Frontal cortex (tissue), 3 donors: ENCODE measurements at regions not wholly inside any gene's neighbourhood (a gene's known extent, or its start where the extent isn't known, plus 50 kb on each side); places are given as distances from the start of the nearest gene placed in this dataset.
"Not testable (repeated sequence)": the region's sequence is repeated elsewhere in the genome, so short reads cannot be mapped to it uniquely, and the experiment has no call there.

ENCODE experiments used
- DNase-seq, 2 donors: peaks; one replicate each; pipeline ENCODE4 v3.0.0; 2012; ENCODE audit warnings: low spot score in 2 of 2
- FAIRE-seq: peaks from 2 replicates; lab custom pipeline; 2012; peaks lifted over from hg19 to GRCh38; lab: Jason Lieb, UNC
- donor health status: control.
- donor health status: control.
- donor health status: control.

DNA sequence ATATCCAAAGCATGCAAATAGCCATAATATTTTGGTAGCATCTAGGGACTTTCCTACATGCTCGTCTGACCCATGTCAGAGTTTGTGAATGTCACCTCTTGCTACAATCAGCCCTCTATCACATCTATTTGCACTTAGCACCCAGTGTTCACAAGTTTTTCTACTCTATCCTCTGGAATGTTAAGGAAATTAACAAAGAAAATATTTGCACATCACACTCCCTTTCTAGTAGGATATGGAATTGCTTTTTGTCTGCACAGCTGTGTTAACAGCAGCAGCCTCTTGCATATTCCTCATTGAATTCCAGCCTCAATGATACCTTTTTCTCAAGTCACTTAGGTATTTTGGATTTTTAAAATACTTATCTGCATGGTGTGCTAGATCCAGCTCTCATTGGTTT lies 403.1 kb upstream of the SEMA3C start:
- DNase-seq (no peak), FAIRE-seq (no peak)

DNA sequence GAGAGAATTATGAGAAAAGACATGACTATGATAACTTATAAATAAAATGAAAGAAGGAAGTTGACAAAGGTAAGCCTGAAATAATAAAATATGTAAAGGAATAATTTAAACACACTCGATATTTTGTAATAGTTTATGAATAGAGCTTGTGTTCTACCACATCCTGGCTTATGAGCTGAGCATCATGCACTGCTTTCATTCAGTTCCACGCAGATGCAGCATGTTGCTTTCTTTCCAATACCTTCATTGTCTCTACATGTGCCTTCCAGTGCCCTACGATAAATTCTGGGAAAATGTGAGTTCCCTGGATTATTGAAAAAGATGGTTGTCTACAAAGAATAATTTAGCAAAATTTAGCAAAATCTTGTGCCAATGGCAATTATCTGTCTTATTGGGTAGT lies 398.9 kb upstream of the SEMA3C start:
- DNase-seq, result no peak
- no peak for FAIRE-seq

DNA sequence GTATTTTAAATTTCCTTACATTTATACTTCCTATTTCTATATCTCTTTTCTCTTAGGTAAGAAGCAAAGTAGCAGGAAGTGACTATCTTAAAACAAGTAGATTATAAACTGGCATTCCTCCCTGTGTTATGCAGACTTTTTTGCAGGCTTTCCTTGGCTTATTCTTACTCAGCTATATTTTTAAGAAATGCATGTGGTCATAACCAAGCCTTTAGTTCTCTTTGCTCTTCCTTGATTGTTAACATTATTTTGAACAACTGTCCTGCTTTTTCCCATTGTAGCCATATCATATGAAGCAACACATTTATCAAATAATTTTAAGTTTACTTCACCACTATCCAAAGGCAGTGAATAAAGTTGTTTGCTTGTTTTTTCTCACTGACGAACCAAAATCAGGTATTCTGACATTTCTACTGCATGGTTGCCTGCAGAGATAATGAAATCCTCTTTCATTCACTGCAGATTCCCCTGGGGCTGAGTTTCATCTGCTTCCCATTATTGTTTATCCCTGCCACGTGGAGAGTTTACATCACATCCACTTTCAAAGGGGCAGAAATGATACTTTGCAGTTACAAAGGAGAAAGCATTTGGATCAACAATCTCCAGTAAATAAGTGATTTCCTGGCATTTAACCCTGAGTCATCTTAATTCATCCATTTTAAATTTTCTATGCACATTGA lies 389.9 kb upstream of the SEMA3C start:
- DNase-seq, result no peak
- no peak for FAIRE-seq

DNA sequence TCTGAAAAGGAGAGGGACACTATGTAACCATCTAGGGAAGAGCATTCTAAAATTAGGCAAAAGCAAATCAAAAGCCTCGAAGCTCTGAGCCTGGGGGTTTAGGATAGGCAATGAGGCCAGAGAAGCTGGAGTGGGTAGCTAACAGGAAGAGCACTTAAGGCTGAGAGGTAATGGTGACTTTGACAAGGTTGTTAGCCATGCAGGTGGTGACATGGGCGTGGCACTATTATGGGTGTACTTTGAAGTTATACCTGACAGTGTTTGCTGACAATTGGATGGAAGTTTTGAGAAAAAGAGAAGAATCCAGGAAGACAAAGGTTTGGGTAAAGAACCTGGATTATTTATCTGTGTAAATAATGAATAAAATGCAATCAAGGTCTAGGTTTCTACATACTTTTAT lies 383.0 kb upstream of the SEMA3C start:
- FAIRE-seq (no peak), DNase-seq (no peak)

DNA sequence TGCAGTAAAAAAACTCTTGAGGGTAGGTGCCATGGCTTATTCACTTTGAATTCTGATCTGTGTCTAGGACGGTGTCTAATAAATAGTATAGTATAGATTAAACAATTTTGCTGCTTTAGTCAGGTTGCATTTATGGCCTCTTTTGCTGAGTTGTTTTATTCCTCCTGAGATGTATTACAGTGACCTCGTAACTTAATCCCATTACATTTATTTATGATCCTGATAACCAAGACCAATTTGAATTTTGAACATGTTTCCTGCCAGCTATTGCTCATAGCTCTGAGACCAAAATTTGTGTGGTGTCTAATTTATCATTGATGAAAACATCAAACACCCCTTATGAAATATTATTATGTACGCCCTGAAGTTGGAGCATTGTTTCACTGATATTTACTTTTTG lies 381.9 kb upstream of the SEMA3C start:
- FAIRE-seq, result no peak

DNA sequence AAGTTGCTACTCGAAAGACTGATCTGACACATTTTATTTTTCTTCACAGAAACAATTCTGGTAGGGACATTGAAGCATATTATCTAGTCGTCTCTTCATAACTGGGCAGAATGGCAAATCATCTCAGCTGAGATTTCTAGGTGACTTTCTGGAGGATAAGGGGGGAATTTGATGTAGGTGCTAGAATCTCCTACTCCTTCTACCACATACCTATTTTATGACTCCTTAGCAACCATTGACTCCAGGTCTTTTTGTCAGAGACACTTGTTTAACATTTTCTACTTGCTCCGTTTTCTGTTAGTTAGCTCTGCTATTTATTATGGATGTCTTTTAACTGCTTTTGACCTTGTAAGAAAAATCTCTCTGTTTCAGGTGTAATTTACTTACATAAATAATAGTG lies 380.9 kb upstream of the SEMA3C start:
- FAIRE-seq (no peak), DNase-seq (no peak)

More for the DNA sequence above, 381.9 kb upstream of the SEMA3C start:
- DNase-seq, result no peak

DNA sequence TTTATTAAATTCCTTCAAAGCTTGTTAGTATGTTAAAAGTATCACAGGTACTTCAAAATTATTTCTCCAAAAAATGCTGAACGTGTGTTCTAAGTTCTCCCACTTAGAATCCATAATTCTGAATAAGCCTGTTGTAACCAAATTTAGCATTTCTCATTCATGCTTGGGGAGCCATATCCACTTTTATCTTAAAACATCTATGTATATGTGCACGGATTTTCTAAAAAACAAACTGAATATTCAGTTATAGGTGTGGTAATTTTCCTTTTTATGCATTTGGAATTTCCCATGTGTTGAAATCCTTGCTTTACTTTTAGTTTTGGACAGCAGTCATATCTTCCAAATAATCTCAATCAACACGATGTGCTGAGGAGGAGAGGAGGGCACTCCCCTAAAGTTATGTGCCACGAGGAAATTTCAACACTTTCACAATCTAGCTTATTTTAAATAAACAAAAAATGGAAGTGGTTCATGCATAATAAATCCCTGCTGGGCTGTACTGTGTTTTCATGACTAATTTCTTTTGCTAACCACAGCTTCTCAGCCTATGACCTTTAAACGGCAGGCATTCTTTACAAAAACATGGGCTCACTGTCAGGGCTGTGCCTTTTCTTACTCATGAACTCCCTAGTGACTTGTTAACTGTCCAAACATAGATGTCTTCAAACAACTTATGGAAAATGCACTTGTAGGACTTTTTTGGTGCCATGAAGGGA lies 380.3 kb upstream of the SEMA3C start:
- FAIRE-seq (no peak), DNase-seq (no peak)

DNA sequence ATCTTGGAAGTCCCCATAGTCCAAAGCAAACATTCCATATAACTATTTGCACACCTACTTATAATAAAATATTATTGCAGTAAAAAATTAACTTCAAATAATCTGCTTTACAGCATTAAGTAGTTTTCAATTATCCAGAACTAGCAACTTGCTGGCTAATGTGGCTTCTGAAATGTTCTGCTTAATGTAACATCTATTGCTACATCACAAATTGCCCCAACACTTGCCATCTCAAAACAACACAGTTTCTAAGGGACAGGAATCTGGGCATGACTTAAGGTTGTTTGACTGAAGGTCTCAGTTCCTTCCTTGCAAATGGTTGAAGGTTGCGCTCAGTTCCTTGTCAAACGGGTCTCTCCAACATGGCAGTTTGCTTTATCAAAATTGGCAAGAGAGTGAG lies 378.5 kb upstream of the SEMA3C start:
- DNase-seq, result no peak
- FAIRE-seq, result no peak

DNA sequence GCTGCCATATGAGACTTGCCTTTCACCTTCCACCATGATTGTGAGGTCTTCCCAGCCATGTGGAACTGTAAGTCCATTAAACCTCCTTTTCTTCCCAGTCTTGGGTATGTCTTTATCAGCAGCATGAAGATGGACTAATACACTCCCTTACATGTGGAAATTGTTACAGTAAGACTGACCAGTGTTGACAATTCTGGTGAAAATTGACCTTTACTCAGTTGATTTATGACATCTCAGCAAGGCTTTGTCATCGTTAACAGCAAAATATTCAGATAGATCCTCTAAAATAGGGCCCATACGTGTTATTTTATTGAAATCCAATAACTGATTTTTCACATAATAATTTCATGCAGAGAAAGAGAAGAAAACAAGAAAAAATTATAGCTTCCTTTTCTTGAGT lies 377.9 kb upstream of the SEMA3C start:
- no peak for FAIRE-seq
- DNase-seq, result no peak

DNA sequence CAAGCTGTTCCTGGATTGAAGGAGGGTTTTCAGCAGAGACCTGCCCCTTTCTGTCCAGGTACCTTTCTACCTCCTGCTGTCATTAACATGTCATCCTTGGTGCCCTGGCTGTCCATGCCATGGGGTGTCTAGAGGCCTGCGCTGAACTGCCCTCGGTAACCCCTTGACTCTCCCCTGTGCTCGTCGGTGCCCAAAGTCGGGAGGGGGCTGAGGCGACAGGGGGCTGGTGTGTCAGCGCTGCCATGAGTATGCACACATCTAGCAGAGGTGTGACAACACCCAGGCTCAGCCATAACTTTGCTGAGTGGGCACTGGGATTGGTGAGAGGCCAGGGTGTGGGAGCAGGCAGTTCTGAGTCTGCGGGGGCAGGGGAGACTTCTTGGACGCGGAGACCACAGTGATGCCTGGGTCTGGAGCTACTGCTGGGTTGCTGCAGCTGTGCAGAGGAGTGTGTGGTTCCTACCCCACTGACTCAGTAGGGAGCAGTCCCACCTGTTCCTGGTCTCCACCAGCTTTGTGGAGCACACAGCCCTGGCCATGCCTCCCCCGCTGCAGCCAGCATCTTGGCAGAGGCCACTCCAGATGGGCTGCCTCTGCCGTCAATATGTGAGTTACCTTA lies 376.2 kb upstream of the SEMA3C start:
- DNase-seq (no peak), FAIRE-seq (no peak)

DNA sequence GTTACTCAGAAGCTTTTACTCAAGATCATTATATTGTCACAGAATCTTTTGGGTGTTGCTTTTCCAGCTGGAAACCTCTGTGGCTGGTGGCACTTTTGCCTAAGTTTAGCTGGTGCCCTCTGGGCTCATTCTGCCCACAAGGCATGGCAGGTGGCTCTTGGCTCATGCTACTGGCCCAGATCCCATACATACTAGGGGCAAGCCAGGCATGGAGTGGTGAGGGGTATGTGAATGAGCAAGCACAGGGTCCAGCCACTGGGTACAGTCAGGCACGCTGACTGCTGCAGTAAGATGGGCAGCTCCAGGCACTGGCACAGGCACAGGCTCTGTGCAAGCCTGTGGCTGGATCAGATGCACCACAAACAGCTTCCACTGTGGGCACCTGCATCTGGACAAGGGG lies 375.0 kb upstream of the SEMA3C start:
- no peak for DNase-seq

DNA sequence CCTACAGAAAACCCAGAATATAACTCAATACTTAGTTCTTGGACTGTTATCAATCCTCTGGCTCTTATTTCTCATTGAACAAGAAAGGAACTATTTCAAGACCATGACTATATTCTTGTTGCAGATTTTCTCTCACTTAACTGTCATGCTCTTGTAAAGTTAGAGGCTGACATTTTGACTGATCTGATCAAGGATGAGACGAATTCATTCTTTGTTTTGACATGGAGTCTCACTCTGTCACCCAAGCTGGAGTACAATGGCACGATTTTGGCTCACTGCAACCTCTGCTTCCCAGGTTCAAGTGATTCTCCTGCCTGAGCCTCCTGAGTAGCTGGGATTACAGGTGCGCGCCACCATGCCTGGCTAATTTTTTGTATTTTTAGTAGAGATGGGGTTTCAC lies 367.9 kb upstream of the SEMA3C start:
- not testable (repeated sequence) for DNase-seq, FAIRE-seq

More for the DNA sequence above, 375.0 kb upstream of the SEMA3C start:
- no peak for FAIRE-seq

DNA sequence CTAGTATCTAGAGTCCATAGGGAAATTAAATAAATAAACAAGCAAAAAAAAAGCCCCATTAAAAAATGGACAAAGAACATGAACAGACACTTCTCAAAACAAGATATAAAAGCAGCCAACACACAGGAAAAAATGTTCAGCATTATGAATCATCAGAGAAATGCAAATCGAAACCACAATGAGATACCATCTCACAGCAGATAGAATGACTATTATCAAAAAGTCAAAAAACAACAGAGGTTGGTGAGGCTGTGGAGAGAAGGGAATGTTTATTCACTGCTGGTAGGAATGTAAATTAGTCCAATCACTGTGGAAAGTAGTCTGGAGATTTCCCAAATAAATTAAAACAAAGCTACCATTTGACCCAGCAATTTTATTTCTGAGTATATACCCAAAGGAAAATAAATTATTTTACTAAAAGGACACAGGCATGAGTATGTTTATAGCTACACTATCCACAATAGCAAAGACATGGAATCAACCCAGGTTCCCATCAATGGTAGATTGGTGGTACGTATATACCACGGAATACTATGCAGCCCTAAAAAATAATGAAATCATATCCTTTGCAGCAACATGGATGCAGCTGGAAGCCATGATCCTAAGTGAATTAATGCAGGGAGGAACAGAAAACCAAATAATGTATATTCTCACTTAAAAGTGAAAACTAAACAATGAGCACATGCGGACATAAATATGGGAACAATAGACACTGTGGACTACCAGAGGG lies 366.5 kb upstream of the SEMA3C start:
- DNase-seq, result no peak
- no peak for FAIRE-seq

DNA sequence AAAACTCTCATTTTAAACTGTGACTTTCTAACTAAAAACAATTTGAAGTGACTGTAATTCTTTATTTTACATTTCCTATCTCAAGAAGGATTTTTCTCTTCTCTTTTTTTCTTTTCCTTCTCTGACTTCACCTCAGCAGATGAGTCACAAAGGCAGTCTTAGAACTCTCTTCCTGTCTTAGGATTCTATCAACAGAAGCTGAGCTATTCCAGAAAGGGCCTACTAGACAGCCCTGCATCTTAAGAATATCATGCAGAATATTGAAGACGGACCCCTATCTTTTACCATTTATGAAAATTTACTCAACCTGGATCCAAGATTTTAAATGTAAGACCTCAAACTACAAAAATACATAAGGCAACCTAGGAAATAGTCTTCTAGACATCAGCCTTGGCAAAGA lies 365.7 kb upstream of the SEMA3C start:
- DNase-seq (no peak), FAIRE-seq (no peak)

DNA sequence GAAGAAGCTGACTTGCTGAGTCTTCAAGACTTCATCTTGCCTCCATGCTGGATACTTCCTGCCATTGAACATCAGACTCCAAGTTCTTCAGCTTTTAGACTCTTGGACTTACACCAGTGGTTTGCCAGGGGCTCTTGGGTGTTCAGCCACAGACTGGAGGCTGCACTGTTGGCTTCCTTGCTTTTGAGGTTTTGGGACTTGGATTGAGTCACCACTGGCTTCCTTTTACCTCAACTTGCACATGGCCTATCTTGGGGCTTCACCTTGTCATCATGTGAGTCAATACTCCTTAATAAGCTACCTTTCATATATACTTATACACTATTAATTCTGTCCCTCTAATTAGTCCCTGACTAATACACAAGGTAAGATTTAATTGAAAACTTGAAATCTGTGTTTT lies 361.7 kb upstream of the SEMA3C start:
- no peak for FAIRE-seq
- DNase-seq, result no peak

DNA sequence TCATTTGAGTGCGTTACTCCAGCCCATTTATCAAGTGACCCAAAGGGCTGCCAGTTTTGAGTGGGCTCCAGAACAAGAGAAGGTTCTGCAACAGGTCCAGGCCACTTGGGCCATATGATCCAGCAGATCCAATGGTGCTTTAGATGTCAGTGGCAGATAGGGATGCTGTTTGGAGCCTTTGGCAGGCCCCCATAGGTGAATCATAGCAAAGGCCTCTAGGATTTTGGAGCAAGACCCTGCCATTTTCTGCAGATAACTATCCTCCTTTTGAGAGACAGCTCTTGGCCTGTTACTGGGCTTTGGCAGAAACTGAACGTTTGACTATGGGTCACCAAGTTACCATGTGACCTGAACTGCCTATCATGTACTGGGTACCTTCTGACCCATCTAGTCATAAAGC lies 358.8 kb upstream of the SEMA3C start:
- no peak for FAIRE-seq

DNA sequence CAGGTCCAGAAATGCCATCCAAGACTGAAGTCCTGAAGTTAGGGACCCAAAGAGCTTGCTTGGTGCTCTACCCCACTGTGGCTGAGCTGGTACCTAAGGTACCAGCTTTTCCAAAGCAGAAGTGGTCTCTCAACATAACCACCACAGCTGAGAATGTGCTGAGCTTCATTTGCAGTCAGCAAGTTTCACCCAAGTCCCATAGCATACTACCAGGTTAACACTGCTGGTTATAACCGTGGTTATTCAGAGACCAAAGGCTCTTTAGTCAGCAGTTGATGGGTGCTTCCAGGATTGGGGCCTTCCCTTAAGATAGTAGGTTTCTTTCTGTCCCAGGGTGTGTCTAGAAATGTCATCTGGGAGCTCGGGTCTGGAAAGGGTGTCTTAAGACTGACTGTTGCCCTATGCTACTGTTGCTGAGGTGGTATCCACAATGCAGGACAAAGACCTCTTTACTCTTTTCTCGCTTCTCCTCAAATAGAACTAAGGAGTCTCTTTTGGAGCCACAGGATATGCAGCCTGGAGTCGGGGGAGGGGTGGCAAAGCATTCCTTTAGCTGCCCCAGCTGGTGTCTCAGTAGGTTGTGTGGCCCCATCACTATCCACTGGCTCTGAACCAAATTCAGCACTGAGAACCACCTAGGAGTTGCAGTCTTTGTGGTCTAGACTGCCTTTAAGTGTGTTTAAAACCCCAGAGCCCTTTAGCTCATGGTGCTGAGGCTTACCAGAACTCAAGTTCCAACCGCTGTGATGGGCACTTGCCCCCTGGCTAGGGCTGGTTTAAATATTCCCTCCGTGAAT lies 354.9 kb upstream of the SEMA3C start:
- DNase-seq, result no peak
- FAIRE-seq, result no peak

More for the DNA sequence above, 358.8 kb upstream of the SEMA3C start:
- no peak for DNase-seq

DNA sequence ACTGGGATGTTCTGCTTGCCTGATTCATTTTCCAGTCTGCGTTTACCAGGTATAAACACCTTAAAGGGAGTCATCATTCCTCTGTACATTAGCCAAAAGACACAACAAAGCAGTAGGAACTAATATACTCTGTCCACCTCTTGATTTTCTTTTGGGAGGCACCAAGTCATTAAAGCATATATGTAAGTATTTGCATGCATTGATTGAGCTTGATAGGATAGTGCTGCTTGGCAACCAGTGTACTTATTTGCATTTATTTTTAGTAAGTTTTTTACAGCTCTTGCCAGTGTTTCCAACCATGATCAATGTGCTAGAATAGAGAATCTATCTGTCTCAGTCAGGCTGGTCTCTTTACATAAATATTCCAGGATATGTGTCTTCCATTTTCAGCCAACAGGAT lies 353.3 kb upstream of the SEMA3C start:
- no peak for FAIRE-seq
- DNase-seq, result no peak

DNA sequence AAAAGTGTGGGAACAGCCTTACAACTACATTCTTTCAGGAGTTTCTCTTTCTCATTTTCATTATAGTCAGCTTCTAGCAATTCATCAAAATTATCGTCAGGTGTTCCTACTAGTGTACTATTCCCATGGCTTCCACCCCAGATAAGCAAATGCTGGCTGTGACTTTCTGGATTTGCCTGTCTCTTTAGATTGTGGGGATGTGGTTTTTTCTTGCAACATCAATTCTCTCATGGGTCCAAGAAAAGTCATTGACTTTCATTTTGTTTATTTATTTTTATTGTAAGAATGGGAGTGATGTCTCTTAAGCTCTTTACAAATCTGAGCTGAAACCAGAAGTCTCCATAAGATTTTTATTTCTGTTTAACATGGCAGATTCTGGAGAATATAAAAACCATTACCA lies 349.7 kb upstream of the SEMA3C start:
- FAIRE-seq (no peak), DNase-seq (no peak)

DNA sequence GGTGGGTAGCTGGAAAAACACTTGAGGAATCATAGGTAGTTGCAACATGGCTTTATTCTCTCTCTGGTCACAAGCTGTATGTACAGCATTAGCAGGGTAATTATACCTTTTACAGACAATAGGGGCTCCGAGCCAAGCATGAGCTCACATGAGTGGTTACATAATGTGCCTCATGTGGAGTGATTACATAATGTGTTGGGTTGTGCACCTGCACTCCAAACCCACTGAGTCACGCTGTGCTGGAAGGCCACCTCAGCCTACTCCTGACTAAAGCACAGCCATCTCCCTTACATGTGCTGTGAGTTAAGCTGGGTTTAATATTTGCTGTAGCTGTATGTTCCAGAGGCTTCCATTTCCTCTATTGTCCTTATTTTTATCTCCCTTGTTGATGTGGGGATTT lies 348.7 kb upstream of the SEMA3C start:
- FAIRE-seq, result no peak
- no peak for DNase-seq
